Activated CD4-positive, alpha-beta memory T cell treated with anti-CD3 and anti-CD28 coated beads for 36 hours (primary cell): ENCODE measurements at regions not wholly inside any gene's neighbourhood (a gene's known extent, or its start where the extent isn't known, plus 50 kb on each side); places are given as distances from the start of the nearest gene placed in this dataset.
"Not testable (repeated sequence)": the region's sequence is repeated elsewhere in the genome, so short reads cannot be mapped to it uniquely, and the experiment has no call there.

Source experiments
- CTCF ChIA-PET: fragments of 350-600 bp; sonication (Branson Sonifier 250); formaldehyde crosslinking; loops from one replicate; lab custom pipeline; 2021; ENCODE audit warnings: antibody characterized with exemption, inconsistent platforms; lab: Charles Lee
- POLR2A ChIA-PET: fragments of 350-600 bp; sonication (Branson Sonifier 250); formaldehyde crosslinking; loops from one replicate; lab custom pipeline; 2021; ENCODE audit warnings: antibody characterized with exemption; lab: Charles Lee
- DNase-seq: peaks from one replicate; pipeline ENCODE4 v3.0.0-alpha.2; 2020
- H3K27ac Mint-ChIP-seq: one replicate; pipeline ENCODE4 v1.8.0; 2021; ENCODE audit warnings: mixed read lengths
- H3K27me3 Mint-ChIP-seq: one replicate; pipeline ENCODE4 v1.8.0; 2021; ENCODE audit warnings: mixed read lengths
- H3K36me3 Mint-ChIP-seq: one replicate; pipeline ENCODE4 v1.8.0; 2021; ENCODE audit warnings: mixed read lengths
- H3K4me1 Mint-ChIP-seq: one replicate; pipeline ENCODE4 v1.8.0; 2021; ENCODE audit warnings: low read depth, mixed read lengths
- H3K4me3 Mint-ChIP-seq: one replicate; pipeline ENCODE4 v1.8.0; 2021; ENCODE audit warnings: mild to moderate bottlenecking, mixed read lengths
- H3K9me3 Mint-ChIP-seq: one replicate; pipeline ENCODE4 v1.8.0; 2021; ENCODE audit warnings: mixed read lengths
- intact Hi-C: fragments of 100-400 bp; cut with micrococcal nuclease; formaldehyde crosslinking; loops from one replicate; pipeline ENCODE4 v1.15.1; 2023

- ChIA-PET CTCF (no interaction called here), POLR2A (no interaction called here)
- no peak overlapping the region for H3K27ac Mint-ChIP-seq
- intact Hi-C loops, result no loop called here
- no peaks in the 10 kb centered on the region for H3K36me3 Mint-ChIP-seq
- peaks cover 11% of the 10 kb centered on the region for H3K9me3 Mint-ChIP-seq
- peaks cover 3% of the 10 kb centered on the region for H3K27me3 Mint-ChIP-seq
- no peak overlapping the region for H3K4me3 Mint-ChIP-seq
- H3K4me1 Mint-ChIP-seq, result no peaks in the 10 kb centered on the region
- DNase-seq, result no peak
Measured at GRCh38 chr9:85319936-85320656, 421.7 kb downstream of the AGTPBP1 start.

- CTCF ChIA-PET, H3K27ac Mint-ChIP-seq, H3K4me1 Mint-ChIP-seq, POLR2A ChIA-PET, H3K27me3 Mint-ChIP-seq, intact Hi-C loops, DNase-seq, H3K4me3 Mint-ChIP-seq, H3K36me3 Mint-ChIP-seq: not testable (repeated sequence)
- peaks cover 20% of the 10 kb centered on the region for H3K9me3 Mint-ChIP-seq
Measured at GRCh38 chr9:85315535-85315934, 426.2 kb downstream of the AGTPBP1 start.

- H3K4me1 Mint-ChIP-seq, result no peaks in the 10 kb centered on the region
- intact Hi-C loops, result no loop called here
- ChIA-PET POLR2A (no interaction called here), CTCF (no interaction called here)
- no peaks in the 10 kb centered on the region for H3K36me3 Mint-ChIP-seq
- no peak overlapping the region for H3K4me3 Mint-ChIP-seq
- peaks cover 3% of the 10 kb centered on the region for H3K27me3 Mint-ChIP-seq
- DNase-seq, result no peak
- H3K9me3 Mint-ChIP-seq, result peaks cover 24% of the 10 kb centered on the region
- H3K27ac Mint-ChIP-seq, result no peak overlapping the region
Measured at GRCh38 chr9:85310573-85310972, 431.2 kb downstream of the AGTPBP1 start.

GRCh38 chr9:85303757-85304134 lies 438.0 kb downstream of the AGTPBP1 start:
- Mint-ChIP-seq H3K4me1 (no peaks in the 10 kb centered on the region), H3K27ac (no peak overlapping the region), H3K4me3 (no peak overlapping the region), H3K36me3 (no peaks in the 10 kb centered on the region), H3K9me3 (no peaks in the 10 kb centered on the region), H3K27me3 (peaks cover 5% of the 10 kb centered on the region)
- no peak for DNase-seq
- POLR2A ChIA-PET, result no interaction called here
- CTCF ChIA-PET, result no interaction called here
- intact Hi-C loops, result no loop called here

- Mint-ChIP-seq H3K4me3 (no peak overlapping the region), H3K9me3 (no peaks in the 10 kb centered on the region), H3K36me3 (no peaks in the 10 kb centered on the region), H3K27me3 (peaks cover 7% of the 10 kb centered on the region), H3K27ac (no peak overlapping the region), H3K4me1 (no peaks in the 10 kb centered on the region)
- POLR2A ChIA-PET, result no interaction called here
- CTCF ChIA-PET, result no interaction called here
- intact Hi-C loops, result no loop called here
- DNase-seq, result no peak
Measured at GRCh38 chr9:85302938-85303756, 438.6 kb downstream of the AGTPBP1 start.

- H3K4me3 Mint-ChIP-seq, result no peak overlapping the region
- H3K27me3 Mint-ChIP-seq, result peaks cover 9% of the 10 kb centered on the region
- CTCF ChIA-PET, result no interaction called here
- no peaks in the 10 kb centered on the region for H3K9me3 Mint-ChIP-seq
- no peak for DNase-seq
- POLR2A ChIA-PET, result no interaction called here
- intact Hi-C loops, result no loop called here
- no peaks in the 10 kb centered on the region for H3K36me3 Mint-ChIP-seq
- H3K27ac Mint-ChIP-seq, result no peak overlapping the region
- no peaks in the 10 kb centered on the region for H3K4me1 Mint-ChIP-seq
Measured at GRCh38 chr9:85298499-85298898, 443.3 kb downstream of the AGTPBP1 start.

GRCh38 chr9:85295244-85295643 lies 446.5 kb downstream of the AGTPBP1 start:
- H3K27me3 Mint-ChIP-seq, POLR2A ChIA-PET, H3K27ac Mint-ChIP-seq, CTCF ChIA-PET, H3K4me1 Mint-ChIP-seq, H3K36me3 Mint-ChIP-seq, H3K9me3 Mint-ChIP-seq, intact Hi-C loops, DNase-seq, H3K4me3 Mint-ChIP-seq: not testable (repeated sequence)

- no peaks in the 10 kb centered on the region for H3K9me3 Mint-ChIP-seq
- intact Hi-C loops, result no loop called here
- ChIA-PET POLR2A (no interaction called here), CTCF (no interaction called here)
- peaks cover 6% of the 10 kb centered on the region for H3K4me1 Mint-ChIP-seq
- H3K27me3 Mint-ChIP-seq, result peaks cover 5% of the 10 kb centered on the region
- H3K4me3 Mint-ChIP-seq, result no peak overlapping the region
- H3K27ac Mint-ChIP-seq, result no peak overlapping the region
- no peak for DNase-seq
- no peaks in the 10 kb centered on the region for H3K36me3 Mint-ChIP-seq
Measured at GRCh38 chr9:85292261-85292660, 449.5 kb downstream of the AGTPBP1 start.

GRCh38 chr9:85291266-85291665 lies 450.5 kb downstream of the AGTPBP1 start:
- CTCF ChIA-PET, result no interaction called here
- no peak overlapping the region for H3K4me3 Mint-ChIP-seq
- H3K27ac Mint-ChIP-seq, result no peak overlapping the region
- H3K9me3 Mint-ChIP-seq, result no peaks in the 10 kb centered on the region
- POLR2A ChIA-PET, result no interaction called here
- intact Hi-C loops, result no loop called here
- peaks cover 6% of the 10 kb centered on the region for H3K4me1 Mint-ChIP-seq
- H3K27me3 Mint-ChIP-seq, result peaks cover 5% of the 10 kb centered on the region
- no peaks in the 10 kb centered on the region for H3K36me3 Mint-ChIP-seq
- DNase-seq, result no peak

GRCh38 chr9:85290019-85290418 lies 451.7 kb downstream of the AGTPBP1 start:
- CTCF ChIA-PET, result no interaction called here
- intact Hi-C loops, result no loop called here
- no peak overlapping the region for H3K4me3 Mint-ChIP-seq
- H3K9me3 Mint-ChIP-seq, result no peaks in the 10 kb centered on the region
- no peak overlapping the region for H3K27ac Mint-ChIP-seq
- POLR2A ChIA-PET, result no interaction called here
- peaks cover 6% of the 10 kb centered on the region for H3K4me1 Mint-ChIP-seq
- DNase-seq, result peak; percentile 15
- peaks cover 2% of the 10 kb centered on the region for H3K27me3 Mint-ChIP-seq
- H3K36me3 Mint-ChIP-seq, result no peaks in the 10 kb centered on the region

GRCh38 chr9:85289142-85289541 lies 452.6 kb downstream of the AGTPBP1 start:
- Mint-ChIP-seq H3K27ac (no peak overlapping the region), H3K36me3 (no peaks in the 10 kb centered on the region), H3K9me3 (no peaks in the 10 kb centered on the region), H3K4me3 (no peak overlapping the region), H3K4me1 (peaks cover 6% of the 10 kb centered on the region), H3K27me3 (peaks cover 2% of the 10 kb centered on the region)
- DNase-seq, result no peak
- intact Hi-C loops, result no loop called here
- ChIA-PET POLR2A (no interaction called here), CTCF (no interaction called here)

GRCh38 chr9:85283421-85283820 lies 458.3 kb downstream of the AGTPBP1 start:
- DNase-seq, result no peak
- intact Hi-C loops, result no loop called here
- peaks cover 2% of the 10 kb centered on the region for H3K27me3 Mint-ChIP-seq
- ChIA-PET POLR2A (no interaction called here), CTCF (no interaction called here)
- H3K4me3 Mint-ChIP-seq, result no peak overlapping the region
- H3K4me1 Mint-ChIP-seq, result no peaks in the 10 kb centered on the region
- no peak overlapping the region for H3K27ac Mint-ChIP-seq
- H3K36me3 Mint-ChIP-seq, result no peaks in the 10 kb centered on the region
- no peaks in the 10 kb centered on the region for H3K9me3 Mint-ChIP-seq

- no peaks in the 10 kb centered on the region for H3K4me1 Mint-ChIP-seq
- intact Hi-C loops, result no loop called here
- no peaks in the 10 kb centered on the region for H3K9me3 Mint-ChIP-seq
- peaks cover 2% of the 10 kb centered on the region for H3K27me3 Mint-ChIP-seq
- ChIA-PET CTCF (no interaction called here), POLR2A (no interaction called here)
- no peak overlapping the region for H3K4me3 Mint-ChIP-seq
- no peak overlapping the region for H3K27ac Mint-ChIP-seq
- no peak for DNase-seq
- H3K36me3 Mint-ChIP-seq, result no peaks in the 10 kb centered on the region
Measured at GRCh38 chr9:85278769-85279168, 463.0 kb downstream of the AGTPBP1 start.
